ENCODE measurements at regions not wholly inside any gene's neighbourhood (a gene's known extent, or its start where the extent isn't known, plus 50 kb on each side); places are given as distances from the start of the nearest gene placed in this dataset.

DNA sequence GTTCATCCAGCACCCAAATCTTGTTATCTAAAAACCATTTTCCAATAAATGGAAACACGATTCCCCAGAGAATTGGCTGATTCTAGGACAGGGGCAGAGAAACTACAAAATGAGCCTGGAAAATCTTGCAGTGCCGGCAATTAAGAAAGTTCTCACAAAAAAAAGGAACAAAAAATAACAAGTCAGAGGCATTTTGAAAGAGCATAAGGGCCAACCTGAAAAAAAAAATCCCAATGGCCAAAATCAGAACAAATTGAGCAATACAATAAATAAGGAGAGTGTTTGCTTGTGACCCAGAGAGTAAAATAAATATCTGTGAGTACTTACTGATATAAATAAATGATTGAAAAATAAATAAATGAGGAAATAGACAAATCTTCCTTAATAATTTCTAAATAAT is 55.1 kb upstream of the S1PR3 start:
- DNase-seq: no peak

DNA sequence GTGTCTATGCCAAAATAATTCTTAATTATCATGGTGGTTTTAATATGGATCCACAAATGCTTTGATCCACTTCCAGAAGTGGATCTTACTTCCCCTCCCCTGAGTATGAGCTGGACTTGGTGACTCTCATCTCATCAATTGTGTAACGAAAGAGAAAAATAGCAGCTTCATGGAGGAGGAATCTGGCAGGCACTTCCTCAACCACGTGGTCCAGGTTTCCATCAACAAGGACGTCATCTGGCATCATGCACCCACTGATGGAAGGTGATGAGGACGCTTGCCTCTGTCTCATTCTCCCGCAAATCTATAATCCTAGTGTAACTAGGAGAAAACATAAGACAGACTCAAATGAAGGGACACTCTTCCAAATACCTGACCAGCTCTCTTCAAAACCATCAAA is 54.6 kb upstream of the S1PR3 start:
- no peak for DNase-seq

DNA sequence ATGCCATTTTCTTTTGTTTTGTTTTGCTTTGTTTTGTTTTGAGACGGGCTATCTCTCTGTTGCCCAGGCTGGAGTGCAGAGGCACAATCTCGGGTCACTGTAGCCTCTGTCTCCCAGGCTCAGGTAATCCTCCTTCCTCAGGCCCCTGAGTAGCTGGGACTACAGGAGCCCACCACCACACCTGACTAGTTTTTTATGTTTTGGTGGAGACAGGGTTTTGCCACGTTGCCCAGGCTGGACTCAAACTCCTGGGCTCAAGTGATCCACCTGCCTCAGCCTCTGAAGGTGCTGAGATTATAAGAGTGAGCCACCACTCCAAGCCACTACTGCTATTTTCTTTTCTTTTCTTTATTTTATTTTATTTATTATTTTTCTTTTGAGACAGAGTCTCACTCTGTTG is 54.0 kb upstream of the S1PR3 start:
- DNase-seq: no peak

DNA sequence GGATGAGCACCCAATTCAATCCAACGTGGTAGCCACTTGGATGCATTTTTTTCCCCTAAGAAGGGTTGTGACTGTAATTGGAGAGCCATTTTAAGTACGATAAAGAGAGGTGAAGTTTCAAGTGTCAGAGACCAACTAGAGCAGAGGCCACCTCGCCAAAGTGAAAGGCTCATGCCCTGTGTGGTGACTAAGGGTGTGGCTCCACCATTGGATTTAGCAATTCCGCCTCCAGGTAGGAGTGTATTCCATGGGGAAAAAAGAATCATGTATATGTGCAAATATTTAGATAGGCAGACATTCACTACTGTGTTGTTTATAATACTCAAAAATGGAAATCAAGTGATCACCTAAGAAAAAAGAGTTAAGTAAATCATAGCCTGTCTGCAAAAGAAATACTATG is 53.1 kb upstream of the S1PR3 start:
- no peak for DNase-seq

Measured in COR-L47 (cell line).